ENCODE measurements at regions not wholly inside any gene's neighbourhood (a gene's known extent, or its start where the extent isn't known, plus 50 kb on each side); places are given as distances from the start of the nearest gene placed in this dataset.

DNA sequence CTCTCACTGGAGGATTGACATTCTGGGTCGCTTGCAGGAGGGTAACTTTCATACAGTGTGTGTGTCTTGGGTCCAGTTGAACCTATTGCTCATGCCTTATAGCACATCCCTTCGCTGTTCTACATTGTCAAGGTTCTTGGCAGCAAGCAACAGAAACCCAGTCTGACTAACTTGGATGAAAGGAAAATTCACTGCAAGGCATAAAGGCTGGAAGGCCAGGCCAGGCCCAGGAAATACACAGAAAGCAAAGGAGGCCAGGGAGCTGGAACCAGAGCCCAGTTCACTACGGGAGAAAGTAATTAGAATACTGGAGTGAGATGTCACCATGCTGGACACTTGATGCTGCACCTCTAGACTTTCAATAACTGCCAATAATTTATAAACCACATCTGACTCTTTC, 353.8 kb upstream of the GATB start:
- Histone ChIP-seq H3K27me3 (ENCODE audit: control insufficient read depth, insufficient read depth, low read length) (peaks cover 5% of the 10 kb centered on the region), H3K36me3 (ENCODE audit: control insufficient read depth, insufficient read depth, low read length) (no peaks in the 10 kb centered on the region), H3K4me3 (ENCODE audit: low read depth, low read length) (no peak overlapping the region)
- POLR2A ChIA-PET, result no interaction called here
- CTCF ChIA-PET, result no interaction called here
- no peak for DNase-seq (ENCODE audit: low read depth)
- TF ChIP-seq CTCF (IDR thresholded peaks at IDR 0.05; ENCODE audit: insufficient read depth, low read depth, low read length), result no peak

DNA sequence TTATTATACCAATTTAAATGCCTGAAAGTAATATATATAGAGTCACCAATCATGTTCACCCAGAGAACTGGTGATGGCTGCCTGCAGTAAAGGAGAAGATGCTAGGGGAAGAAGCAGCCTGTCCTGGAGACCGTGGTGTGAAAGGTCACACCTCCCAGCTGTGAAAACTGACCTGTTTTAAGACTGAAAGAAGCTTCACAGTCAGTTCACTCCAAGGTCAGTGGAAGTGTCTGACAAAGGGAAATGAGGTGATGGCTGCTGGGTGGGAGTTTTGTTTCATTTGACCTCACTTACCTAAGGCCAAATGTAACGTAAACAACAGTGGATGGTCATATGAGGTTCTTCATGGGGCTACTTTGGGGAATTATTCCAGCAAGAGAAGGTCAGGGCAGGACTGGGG, 352.1 kb upstream of the GATB start:
- DNase-seq (ENCODE audit: low read depth), result no peak
- H3K36me3 ChIP-seq (ENCODE audit: control insufficient read depth, insufficient read depth, low read length), result no peaks in the 10 kb centered on the region
- ChIA-PET CTCF (no interaction called here), POLR2A (no interaction called here)
- no peak for TF ChIP-seq CTCF (IDR thresholded peaks at IDR 0.05; ENCODE audit: insufficient read depth, low read depth, low read length)
- no peak overlapping the region for H3K4me3 ChIP-seq (ENCODE audit: low read depth, low read length)
- no peaks in the 10 kb centered on the region for H3K27me3 ChIP-seq (ENCODE audit: control insufficient read depth, insufficient read depth, low read length)

DNA sequence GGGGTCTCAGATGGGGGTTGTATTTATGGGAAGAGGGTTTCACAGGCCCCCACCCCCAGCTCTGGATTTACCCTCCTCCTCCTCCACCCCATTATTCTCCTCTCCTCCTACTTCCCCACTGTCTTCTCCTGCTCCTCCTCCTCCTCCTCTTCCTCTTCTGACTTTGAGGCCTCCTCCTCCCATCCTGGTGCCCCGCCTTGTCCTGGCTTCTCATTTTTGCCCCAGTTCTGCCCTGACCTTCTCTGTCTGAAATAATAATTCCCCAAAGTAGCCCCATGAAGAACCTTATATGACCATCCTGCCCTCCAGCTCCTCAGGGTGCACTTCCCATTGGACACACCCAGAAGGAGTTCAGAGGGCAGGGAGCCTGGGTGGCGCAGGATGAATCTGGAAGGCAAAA, 351.4 kb upstream of the GATB start:
- Histone ChIP-seq H3K4me3 (ENCODE audit: low read depth, low read length) (no peak overlapping the region), H3K36me3 (ENCODE audit: control insufficient read depth, insufficient read depth, low read length) (no peaks in the 10 kb centered on the region), H3K27me3 (ENCODE audit: control insufficient read depth, insufficient read depth, low read length) (no peaks in the 10 kb centered on the region)
- CTCF ChIA-PET, result interaction anchor here (0.9 kb wide), 1 partner anchor 89 kb away, joined by 3 read pairs; no protein-coding TSS in a partner anchor
- POLR2A ChIA-PET, result no interaction called here
- DNase-seq (ENCODE audit: low read depth), result no peak
- no peak for TF ChIP-seq CTCF (IDR thresholded peaks at IDR 0.05; ENCODE audit: insufficient read depth, low read depth, low read length)

DNA sequence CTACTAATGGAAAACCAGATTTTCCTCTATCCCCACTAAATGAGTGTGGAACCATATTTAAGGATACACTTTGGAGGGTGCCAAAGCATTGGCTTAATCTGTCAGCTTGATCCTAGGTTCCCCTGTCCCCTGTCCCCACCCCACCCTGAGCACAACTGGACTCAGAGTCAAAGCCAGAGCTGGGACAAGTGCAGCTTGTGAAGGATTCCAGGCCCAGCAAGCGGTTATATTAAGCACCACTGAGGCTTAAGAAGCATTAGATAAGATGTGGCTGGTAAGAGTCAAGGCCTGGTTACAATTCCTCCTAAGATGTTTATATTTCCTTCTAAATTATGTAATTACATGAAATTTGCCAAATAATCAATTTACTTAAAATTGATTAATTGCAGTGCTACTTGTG, 350.0 kb upstream of the GATB start:
- no peak for DNase-seq (ENCODE audit: low read depth)
- H3K27me3 ChIP-seq (ENCODE audit: control insufficient read depth, insufficient read depth, low read length), result no peaks in the 10 kb centered on the region
- TF ChIP-seq CTCF (IDR thresholded peaks at IDR 0.05; ENCODE audit: insufficient read depth, low read depth, low read length), result no peak
- no peaks in the 10 kb centered on the region for H3K36me3 ChIP-seq (ENCODE audit: control insufficient read depth, insufficient read depth, low read length)
- H3K4me3 ChIP-seq (ENCODE audit: low read depth, low read length), result no peak overlapping the region
- ChIA-PET POLR2A (no interaction called here), CTCF (no interaction called here)

GRCh38 chr4:152109531-152110509, 349.0 kb upstream of the GATB start:
- POLR2A ChIA-PET, result no interaction called here
- TF ChIP-seq CTCF (IDR thresholded peaks at IDR 0.05; ENCODE audit: insufficient read depth, low read depth, low read length), result no peak
- H3K36me3 ChIP-seq (ENCODE audit: control insufficient read depth, insufficient read depth, low read length), result no peaks in the 10 kb centered on the region
- no peak for DNase-seq (ENCODE audit: low read depth)
- H3K27me3 ChIP-seq (ENCODE audit: control insufficient read depth, insufficient read depth, low read length), result no peaks in the 10 kb centered on the region
- CTCF ChIA-PET, result no interaction called here
- H3K4me3 ChIP-seq (ENCODE audit: low read depth, low read length), result no peak overlapping the region

Data from BJ (cell line).